ENCODE measurements at regions not wholly inside any gene's neighbourhood (a gene's known extent, or its start where the extent isn't known, plus 50 kb on each side); places are given as distances from the start of the nearest gene placed in this dataset.

- DNase-seq, result peak; percentile 81
Observed at GRCh38 chr9:129336601-129337331, 158.7 kb upstream of the IER5L start.

DNA sequence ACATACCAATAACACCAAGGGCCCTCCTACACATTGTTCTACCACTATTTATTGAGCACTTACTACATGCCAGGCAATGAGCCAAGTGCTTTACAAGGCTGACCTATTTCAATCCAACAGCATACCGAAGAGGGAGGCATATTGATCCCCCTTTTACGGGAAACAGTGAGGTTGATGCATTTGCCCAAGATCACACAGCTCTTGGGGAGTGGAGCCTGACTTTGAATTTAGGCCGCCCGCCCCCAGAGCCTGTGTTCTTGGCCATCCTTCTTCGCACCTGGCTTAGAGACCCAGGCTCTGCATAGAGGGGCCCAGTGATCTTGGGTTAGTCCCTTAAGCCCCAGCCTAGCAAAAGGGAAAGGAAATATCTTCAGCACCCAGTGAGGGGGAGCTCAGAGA, 158.1 kb upstream of the IER5L start:
- no peak for DNase-seq

DNA sequence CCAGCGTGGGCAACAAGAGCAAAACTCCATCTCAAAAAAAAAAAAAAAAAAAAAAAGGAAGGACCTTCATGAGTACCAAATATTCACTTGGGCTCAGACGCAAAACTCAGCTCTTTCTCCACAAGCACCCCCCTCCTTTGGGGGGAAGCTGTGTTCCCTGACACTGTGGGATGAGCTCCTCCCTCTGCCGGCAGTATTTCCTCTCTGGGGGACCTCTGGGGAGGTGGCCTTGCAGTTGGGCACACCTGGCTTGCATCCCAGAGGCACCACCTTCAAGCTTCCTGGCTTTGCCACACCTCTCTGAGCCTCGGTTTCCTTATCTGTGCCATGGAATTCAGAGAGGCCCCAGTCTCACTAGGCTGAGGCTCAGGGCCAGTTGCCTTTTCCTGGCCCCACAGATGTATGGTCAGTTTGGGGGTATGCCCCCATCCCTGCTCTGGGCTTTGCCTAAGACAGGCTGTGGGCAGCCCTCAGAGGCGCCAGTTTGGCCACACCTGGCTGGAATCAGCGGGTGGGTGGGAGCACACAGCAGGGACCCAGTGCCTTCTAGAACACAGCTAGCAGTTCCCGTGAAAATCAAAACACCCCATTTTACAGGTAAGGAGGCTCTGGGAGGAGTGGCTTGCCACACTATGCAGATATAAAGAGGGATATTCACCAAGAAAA, 157.5 kb upstream of the IER5L start:
- no peak for DNase-seq

GRCh38 chr9:129334105-129334935, 156.3 kb upstream of the IER5L start:
- peak; percentile 11 for DNase-seq

DNA sequence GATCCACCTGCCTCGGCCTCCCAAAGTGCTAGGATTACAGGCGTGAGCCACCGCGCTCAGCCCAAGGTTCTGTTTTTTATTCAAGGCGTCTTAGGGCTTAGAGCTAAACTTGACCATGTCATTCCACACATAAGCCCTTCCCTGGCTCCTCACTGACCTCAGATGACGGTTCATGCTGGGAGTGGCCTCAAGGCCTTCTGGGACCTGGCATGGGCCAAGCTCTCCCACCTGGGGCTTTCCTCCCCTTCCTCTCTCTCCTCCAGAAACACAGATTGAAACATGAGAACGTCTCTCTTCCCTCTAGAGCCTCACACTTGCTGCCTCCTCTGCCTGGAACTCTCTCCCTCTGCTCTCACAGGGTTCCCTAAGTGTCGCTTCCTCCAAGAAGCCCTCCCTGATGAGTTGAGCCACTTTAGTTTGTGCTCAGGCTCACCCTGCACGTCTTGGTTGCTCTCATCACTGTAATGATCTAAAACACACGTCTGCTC, 155.6 kb upstream of the IER5L start:
- DNase-seq, result no peak

- DNase-seq, result no peak
Observed at GRCh38 chr9:129332581-129332980, 154.5 kb upstream of the IER5L start.

- no peak for DNase-seq
Observed at GRCh38 chr9:129331772-129332500, 153.9 kb upstream of the IER5L start.

DNA sequence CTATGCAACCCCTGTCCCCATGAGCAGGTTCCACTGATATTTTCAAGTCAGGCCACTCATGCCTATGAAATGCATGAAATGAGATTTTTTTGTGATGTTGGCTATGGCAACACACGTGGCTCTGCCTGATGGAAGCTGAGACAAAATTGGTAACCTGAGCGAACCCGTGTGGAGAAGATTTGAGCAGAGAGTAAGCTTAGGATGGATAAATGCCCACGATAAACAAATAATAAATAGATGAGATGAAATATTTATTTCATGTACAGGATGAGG, 153.4 kb upstream of the IER5L start:
- DNase-seq, result no peak

- DNase-seq, result no peak
Observed at GRCh38 chr9:129330711-129331492, 152.8 kb upstream of the IER5L start.

GRCh38 chr9:129328355-129329042, 150.4 kb upstream of the IER5L start:
- no peak for DNase-seq

- DNase-seq, result no peak
Observed at GRCh38 chr9:129327552-129328328, 149.7 kb upstream of the IER5L start.

DNA sequence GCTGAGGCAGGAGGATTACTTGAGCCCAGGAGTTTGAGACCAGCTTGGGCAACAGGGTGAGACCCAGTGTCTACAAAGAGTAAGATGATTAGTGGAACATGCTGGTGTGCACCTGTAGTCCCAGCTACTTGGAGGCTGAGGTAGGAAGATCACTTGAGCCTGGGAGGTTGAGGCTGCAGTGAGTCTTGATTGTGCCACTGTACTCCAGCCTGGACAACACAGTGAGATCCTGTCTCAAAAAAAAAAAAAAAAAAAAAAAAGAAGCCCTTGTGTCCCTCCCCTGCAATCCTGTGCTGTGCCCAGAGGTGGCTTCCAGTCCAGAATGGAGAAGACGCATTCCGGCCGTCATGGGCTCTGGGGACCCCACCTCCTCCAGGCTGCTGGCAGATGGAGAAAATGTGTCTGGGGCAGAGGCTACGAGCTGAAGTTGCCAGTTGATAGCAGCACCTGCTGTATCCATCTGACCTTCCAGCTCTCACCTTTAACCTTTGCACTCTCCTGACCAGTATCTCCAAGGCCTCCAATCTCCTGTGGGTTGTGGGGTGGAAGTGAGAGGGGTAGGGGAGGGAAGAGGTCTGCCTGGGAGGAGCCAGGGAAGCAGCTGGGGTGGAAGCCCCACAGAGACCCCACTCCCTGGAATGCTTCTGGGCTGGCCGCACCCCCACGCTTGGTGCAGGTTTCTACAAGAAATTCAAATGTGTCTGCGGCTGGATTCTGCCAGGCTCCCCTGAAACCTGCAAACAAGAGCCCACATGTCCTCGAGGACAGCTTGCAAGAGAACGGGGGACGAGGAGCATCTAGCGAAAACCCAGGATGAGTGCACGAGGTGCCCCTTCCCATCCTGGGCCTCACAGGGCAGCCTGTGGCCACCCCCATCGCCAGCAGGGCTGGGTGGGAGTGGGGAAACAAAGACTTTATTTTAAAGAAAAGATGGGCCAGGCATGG, 148.3 kb upstream of the IER5L start:
- DNase-seq, result no peak

DNA sequence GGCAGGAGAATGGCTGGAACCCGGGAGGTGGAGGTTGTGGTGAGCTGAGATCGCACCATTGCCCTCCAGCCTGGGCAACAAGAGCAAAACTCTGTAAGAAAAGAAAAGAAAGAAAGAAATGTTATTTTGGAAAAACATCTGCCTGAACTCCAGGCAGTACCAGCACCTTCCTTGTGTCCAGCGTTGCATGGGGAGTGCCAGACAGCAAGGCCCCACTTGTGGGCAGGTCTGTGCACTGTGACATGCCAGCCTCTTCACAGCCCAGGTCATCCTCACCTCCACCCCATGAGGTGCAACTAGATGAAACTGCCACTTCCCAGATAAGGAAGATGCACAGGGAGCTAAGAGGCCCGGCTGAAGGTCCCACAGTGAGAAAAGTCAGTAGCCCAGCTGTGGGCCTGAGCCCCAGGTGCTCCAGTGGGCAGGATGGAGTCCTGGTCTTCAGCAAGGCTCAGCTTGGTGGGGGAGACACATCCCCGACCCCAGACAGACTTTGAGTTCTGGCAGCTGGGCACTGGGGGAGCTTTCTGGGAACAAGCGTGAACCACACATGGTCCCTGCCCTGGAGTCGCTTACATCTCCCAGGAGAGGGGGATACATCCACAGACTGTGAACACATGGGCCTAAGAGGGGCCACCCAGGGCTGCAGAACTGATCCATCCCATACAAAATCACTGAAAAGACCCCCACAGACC, 146.9 kb upstream of the IER5L start:
- no peak for DNase-seq

DNA sequence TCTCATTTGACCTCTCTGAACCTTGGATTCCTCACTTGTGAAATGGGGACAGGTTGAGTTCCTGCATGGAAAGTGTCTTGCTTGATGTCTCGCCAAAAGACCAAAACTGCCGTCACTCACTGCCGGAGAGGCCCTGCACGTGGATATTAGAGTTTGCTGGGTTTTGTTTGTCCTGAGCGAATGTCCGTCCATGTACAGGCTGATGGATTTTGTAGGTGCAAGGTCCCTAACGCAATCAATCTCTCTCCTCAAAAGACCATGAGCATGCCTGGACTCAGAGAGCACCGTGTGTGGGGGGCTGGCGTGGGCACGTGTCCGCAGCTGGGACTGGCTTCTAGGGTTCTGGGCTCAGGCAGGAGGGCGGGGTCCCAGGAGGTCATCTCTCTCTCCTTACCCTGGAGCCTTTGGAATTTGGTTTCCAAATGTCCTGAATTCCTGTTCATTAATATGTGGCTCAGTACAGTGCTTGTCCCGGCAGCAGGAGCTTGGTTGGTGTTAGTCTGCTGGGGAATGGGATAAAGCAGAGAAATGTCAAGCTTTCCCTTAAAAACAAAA, 146.0 kb upstream of the IER5L start:
- DNase-seq, result no peak

GRCh38 chr9:129323376-129323998, 145.4 kb upstream of the IER5L start:
- DNase-seq, result no peak

DNA sequence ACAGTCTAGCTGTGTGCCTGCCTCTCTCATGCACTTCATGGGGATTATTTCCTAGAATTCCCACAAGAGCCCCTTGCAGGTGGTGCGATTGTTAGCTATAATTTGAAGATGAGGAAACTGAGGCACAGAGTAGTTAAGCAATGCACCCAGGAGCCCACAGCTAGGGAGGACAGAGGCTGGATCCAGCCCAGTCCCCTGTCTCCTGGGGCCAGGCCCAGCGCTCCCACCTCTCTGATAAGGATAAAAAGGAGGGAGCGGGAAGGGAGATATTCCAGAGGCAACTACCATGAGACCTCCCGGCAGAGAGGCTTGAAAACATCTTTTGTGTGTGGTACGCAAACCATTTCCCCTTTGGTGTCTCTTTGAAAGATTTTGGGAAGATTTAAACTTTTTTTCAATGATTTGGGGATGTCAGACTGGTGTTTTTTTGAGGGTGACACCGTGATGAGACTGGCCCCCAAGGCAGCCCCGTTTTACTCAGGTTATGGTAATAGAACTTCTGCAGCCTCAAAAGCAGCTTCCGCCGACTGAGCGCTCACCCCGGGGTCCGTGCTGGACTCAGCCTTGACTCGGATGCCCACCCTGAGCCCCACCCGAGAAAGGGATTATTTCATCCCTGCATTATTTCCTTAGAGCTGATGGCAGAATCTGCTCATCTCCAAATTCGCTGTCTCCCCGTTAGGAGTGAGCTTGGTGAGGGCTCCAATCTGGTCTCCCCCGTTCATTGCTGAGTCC, 144.7 kb upstream of the IER5L start:
- no peak for DNase-seq

DNA sequence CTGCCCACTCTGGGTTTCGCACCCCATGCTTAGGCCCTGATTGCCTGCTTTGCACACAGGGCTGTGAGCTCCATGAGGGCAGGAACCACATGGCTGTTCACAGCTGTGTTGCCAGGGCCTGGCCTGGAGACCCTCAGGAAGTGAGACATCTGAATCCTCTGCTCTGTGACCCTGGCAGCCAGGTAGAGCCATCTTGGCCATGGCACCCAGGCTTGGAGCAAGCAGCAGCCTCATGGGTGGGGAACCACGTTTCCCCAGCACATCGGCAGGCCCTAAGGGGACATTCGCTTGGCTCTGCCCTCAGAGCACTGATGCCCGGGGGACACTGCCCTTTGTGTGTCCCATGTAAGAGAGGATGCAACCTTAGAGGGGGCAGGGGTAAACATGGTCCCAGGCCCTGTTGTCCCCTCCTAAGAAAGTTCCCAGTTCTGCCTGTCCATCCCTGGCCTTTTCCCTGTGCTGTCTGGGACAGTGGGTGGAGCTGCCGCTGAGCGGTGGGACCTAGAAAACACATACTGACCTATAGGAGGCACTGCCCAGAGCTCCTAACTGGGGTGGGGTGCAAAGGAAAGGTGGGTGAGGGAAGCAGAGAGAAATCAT, 144.1 kb upstream of the IER5L start:
- DNase-seq, result no peak

Measured in NCI-H526 treated with DMSO at 0.1 percent for 48 hours (cell line).